ENCODE measurements at regions not wholly inside any gene's neighbourhood (a gene's known extent, or its start where the extent isn't known, plus 50 kb on each side); places are given as distances from the start of the nearest gene placed in this dataset.

- Histone ChIP-seq H3K27ac (no peak overlapping the region), H3K36me3 (no peaks in the 10 kb centered on the region), H3K4me3 (no peak overlapping the region), H3K9me3 (no peaks in the 10 kb centered on the region), H3K4me1 (peaks cover 0 to 14% (median 0%) of the 10 kb centered on the region in 4 donors), H3K27me3 (no peaks in the 10 kb centered on the region)
- intact Hi-C loops (cut with DNase I) = loop anchor here in 1 of 2 donors (10.0 kb wide), 1 partner anchor 96 kb away; no protein-coding TSS in a partner anchor
- TF ChIP-seq POLR2A (IDR thresholded peaks at IDR 0.05) (no peak), CTCF (IDR thresholded peaks at IDR 0.05) (no peak)
- DNase-seq = no peak
- no peak for ATAC-seq
- WGBS (ENCODE audit: insufficient coverage, low coverage, low lambda C conversion rate, missing lambda C conversion rate) = 78% methylated on average over 1 of the region's 1 CpG
Observed at GRCh38 chr15:70461017-70461416, 302.3 kb downstream of the UACA start.

GRCh38 chr15:70459312-70459711 lies 304.0 kb downstream of the UACA start:
- no peaks in the 10 kb centered on the region for H3K27me3 ChIP-seq
- intact Hi-C loops (cut with DNase I) = no loop called here
- 82% methylated on average over 4 of the region's 4 CpGs for WGBS (ENCODE audit: insufficient coverage, low coverage, low lambda C conversion rate, missing lambda C conversion rate)

DNA sequence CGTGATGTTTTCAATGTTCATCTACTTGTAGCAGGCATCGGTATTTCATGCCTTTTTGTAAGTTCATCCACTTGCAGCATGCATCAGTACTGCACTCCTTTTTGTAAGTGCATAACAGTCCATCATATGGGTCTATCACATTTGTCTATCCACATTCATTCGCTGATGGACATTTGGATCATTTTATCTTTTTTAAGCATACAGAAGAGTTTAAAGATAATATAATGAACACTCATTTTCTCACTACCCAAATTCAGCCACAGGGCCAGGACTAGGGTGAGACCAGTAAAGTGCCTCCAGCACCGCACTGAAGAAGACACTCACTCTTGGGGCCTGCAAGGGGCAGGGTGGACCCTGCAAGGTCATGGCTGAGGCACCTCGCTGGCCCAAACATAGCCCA lies 309.6 kb downstream of the UACA start:
- Histone ChIP-seq H3K4me3 (no peak overlapping the region), H3K4me1 (peaks cover 0 to 19% (median 6%) of the 10 kb centered on the region in 4 donors), H3K27me3 (no peaks in the 10 kb centered on the region), H3K9me3 (no peaks in the 10 kb centered on the region), H3K27ac (no peak overlapping the region), H3K36me3 (no peaks in the 10 kb centered on the region)
- WGBS (ENCODE audit: insufficient coverage, low coverage, low lambda C conversion rate, missing lambda C conversion rate) = 92% methylated on average over 4 of the region's 5 CpGs
- DNase-seq (no peak), ATAC-seq (no peak)
- TF ChIP-seq POLR2A (IDR thresholded peaks at IDR 0.05) (no peak), CTCF (IDR thresholded peaks at IDR 0.05) (no peak)
- intact Hi-C loops (cut with DNase I) = no loop called here

More at GRCh38 chr15:70459312-70459711, 304.0 kb downstream of the UACA start:
- no peak overlapping the region for H3K4me3 ChIP-seq
- no peak for DNase-seq
- no peaks in the 10 kb centered on the region for H3K9me3 ChIP-seq
- no peak for TF ChIP-seq POLR2A (IDR thresholded peaks at IDR 0.05)
- TF ChIP-seq CTCF (IDR thresholded peaks at IDR 0.05) = no peak
- H3K27ac ChIP-seq = peak overlapping the region in 2 of 3 donors; percentile 45 to 47
- ATAC-seq = peak; percentile 24 to 35 (median 28)
- H3K36me3 ChIP-seq = no peaks in the 10 kb centered on the region
- H3K4me1 ChIP-seq = peaks cover 0 to 14% (median 0%) of the 10 kb centered on the region in 4 donors

GRCh38 chr15:70453238-70453637 lies 310.1 kb downstream of the UACA start:
- no peak for TF ChIP-seq POLR2A (IDR thresholded peaks at IDR 0.05)
- TF ChIP-seq CTCF (IDR thresholded peaks at IDR 0.05) = no peak
- no peak for DNase-seq
- Histone ChIP-seq H3K27me3 (no peaks in the 10 kb centered on the region), H3K4me3 (no peak overlapping the region), H3K27ac (peak overlapping the region in 1 of 3 donors; percentile 60), H3K9me3 (no peaks in the 10 kb centered on the region), H3K4me1 (peaks cover 0 to 19% (median 6%) of the 10 kb centered on the region in 4 donors), H3K36me3 (no peaks in the 10 kb centered on the region)
- 74% methylated on average over 6 of the region's 6 CpGs for WGBS (ENCODE audit: insufficient coverage, low coverage, low lambda C conversion rate, missing lambda C conversion rate)
- ATAC-seq = no peak
- intact Hi-C loops (cut with DNase I) = no loop called here
